HepG2 (cell line): ENCODE measurements at regions not wholly inside any gene's neighbourhood (a gene's known extent, or its start where the extent isn't known, plus 50 kb on each side); places are given as distances from the start of the nearest gene placed in this dataset.

Experiments
- ATAC-seq: fragments of 200-7000 bp; cut with Tn5 transposase; 3 replicates; pipeline ENCODE4 v1.9.1; 2020; ENCODE audit warnings: mild to moderate bottlenecking, moderate library complexity
- BruUV-seq: library from RNA; stranded (reverse); fragments of 400-500 nt; replicated peaks from 2 replicates; lab custom pipeline; 2021; lab: Mats Ljungman, UMichigan
- CTCF ChIA-PET: fragments of 300-600 bp; formaldehyde crosslinking; extraction: SDS; loops from one replicate; lab custom pipeline; 2021; ENCODE audit warnings: low total read pairs, inconsistent platforms, low intra/inter-chr PET ratio; lab: Yijun Ruan, JAX
- POLR2A ChIA-PET: fragments of 350-600 bp; sonication (Branson Sonifier 250); formaldehyde crosslinking; loops from one replicate; lab custom pipeline; 2020; ENCODE audit warnings: antibody characterized with exemption, inconsistent platforms; lab: Yijun Ruan, JAX
- DNase-seq: peaks from one replicate; pipeline ENCODE4 v3.0.0-alpha.2; 2015; ENCODE audit warnings: low spot score
- FAIRE-seq: peaks from 3 replicates; lab custom pipeline; 2011; peaks lifted over from hg19 to GRCh38; lab: Jason Lieb, UNC
- H2AFZ ChIP-seq: one replicate; pipeline ENCODE4 v1.6.1; 2011; ENCODE audit warnings: low read length, inconsistent platforms
- H3K27ac ChIP-seq: fragments of 300-600 bp; 3 replicates; pipeline ENCODE4 v1.8.0; 2011; ENCODE audit warnings: mixed run types, mild to moderate bottlenecking, mixed read lengths, low read length, inconsistent platforms; ENCODE audit not compliant: insufficient read depth; ENCODE audit errors: extremely low read length
- H3K27me3 ChIP-seq, 2 experiments: fragments of 200-600 bp in 1 of 2; 2 replicates in 1 of 2; 3 replicates in 1 of 2; pipeline versions ENCODE4 v1.6.0 to v1.8.0; 2011; ENCODE audit warnings: low read length in 2 of 2, mild to moderate bottlenecking in 2 of 2, moderate library complexity in 2 of 2, inconsistent platforms in 1 of 2; ENCODE audit not compliant: insufficient read depth in 2 of 2, control insufficient read depth in 1 of 2
- H3K36me3 ChIP-seq, 2 experiments: fragments of 200-600 bp in 1 of 2; replicated peaks in 1 of 2; 2 replicates in 1 of 2; 3 replicates in 1 of 2; pipeline versions ENCODE4 v1.5.1 to v1.8.0; 2011; ENCODE audit warnings: low read length in 2 of 2, inconsistent platforms in 1 of 2; ENCODE audit not compliant: insufficient read depth in 2 of 2, control insufficient read depth in 1 of 2
- H3K4me1 ChIP-seq: 2 replicates; pipeline ENCODE4 v1.5.1; 2012; ENCODE audit warnings: low read length, inconsistent platforms; ENCODE audit not compliant: insufficient read depth
- H3K4me2 ChIP-seq: 2 replicates; pipeline ENCODE4 v1.6.0; 2011; ENCODE audit warnings: low read depth, low read length, inconsistent platforms
- H3K4me3 ChIP-seq, 3 experiments: fragments of 200-600 bp in 1 of 3; sonication (generic), shearing (Covaris generic) in 1 of 3; replicated peaks in 1 of 3; 2 replicates each; pipeline ENCODE4 v1.5.1; 2011 to 2016; ENCODE audit warnings: low read length in 3 of 3, inconsistent platforms in 2 of 3, low read depth in 2 of 3, mild to moderate bottlenecking in 2 of 3, control low read depth in 1 of 3, mixed read lengths in 1 of 3; ENCODE audit not compliant: insufficient read depth in 1 of 3
- H3K79me2 ChIP-seq: one replicate; pipeline ENCODE4 v1.6.1; 2011; ENCODE audit warnings: low read length, inconsistent platforms; ENCODE audit not compliant: insufficient read depth
- H3K9ac ChIP-seq: 2 replicates; pipeline ENCODE4 v1.6.0; 2011; ENCODE audit warnings: mild to moderate bottlenecking, low read depth, low read length, inconsistent platforms; ENCODE audit not compliant: insufficient read depth
- H3K9me3 ChIP-seq: 2 replicates; pipeline ENCODE4 v1.5.1; 2012; ENCODE audit warnings: mild to moderate bottlenecking, low read length
- H4K20me1 ChIP-seq: 2 replicates; pipeline ENCODE4 v1.6.0; 2011; ENCODE audit warnings: inconsistent platforms, mild to moderate bottlenecking, low read length, moderate library complexity; ENCODE audit not compliant: insufficient read depth
- AKAP8 ChIP-seq: sonication (generic); formaldehyde crosslinking; IDR thresholded peaks from 2 replicates; pipeline ENCODE4 v1.5.1; 2020; ENCODE audit warnings: mild to moderate bottlenecking, missing genetic modification reagents
- CBX5 ChIP-seq: sonication (generic); formaldehyde crosslinking; IDR thresholded peaks from 2 replicates; pipeline ENCODE4 v1.4.0; 2020; ENCODE audit warnings: missing genetic modification reagents, borderline replicate concordance
- CEBPB ChIP-seq: IDR thresholded peaks from 2 replicates; pipeline ENCODE4 v1.6.1; 2011; ENCODE audit warnings: low read depth, low read length, improper control_type of control experiment, borderline replicate concordance
- CEBPG ChIP-seq: IDR thresholded peaks from 2 replicates; pipeline ENCODE4 v1.6.1; 2016
- EHMT2 ChIP-seq: fragments of 200-600 bp; sonication (generic); IDR thresholded peaks from 2 replicates; pipeline ENCODE4 v1.7.0; 2017; ENCODE audit warnings: antibody characterized with exemption, low read depth, low read length, borderline replicate concordance
- EP300 ChIP-seq, 3 experiments: sonication (generic) in 1 of 3; formaldehyde crosslinking in 1 of 3; IDR thresholded peaks; 2 replicates each; pipeline versions ENCODE4 v1.5.1 to v1.6.1; 2011 to 2020; ENCODE audit warnings: low read depth in 2 of 3, low read length in 2 of 3, borderline replicate concordance in 1 of 3, improper control_type of control experiment in 1 of 3, mild to moderate bottlenecking in 1 of 3, missing genetic modification reagents in 1 of 3, moderate library complexity in 1 of 3
- HNF4G ChIP-seq, 2 experiments: sonication (generic) in 1 of 2; formaldehyde crosslinking in 1 of 2; IDR thresholded peaks; 2 replicates each; pipeline versions ENCODE4 v1.4.0 to v1.6.1; 2011 to 2020; ENCODE audit warnings: borderline replicate concordance in 2 of 2, low read depth in 2 of 2, mild to moderate bottlenecking in 2 of 2, low read length in 1 of 2, missing genetic modification reagents in 1 of 2, moderate library complexity in 1 of 2
- KDM4B ChIP-seq: sonication (generic); formaldehyde crosslinking; IDR thresholded peaks from 2 replicates; pipeline ENCODE4 v1.4.0; 2020; ENCODE audit warnings: missing genetic modification reagents
- SMYD3 ChIP-seq: sonication (generic); formaldehyde crosslinking; IDR thresholded peaks from 2 replicates; pipeline ENCODE4 v1.8.1; 2023; ENCODE audit warnings: mild to moderate bottlenecking, missing genetic modification reagents
- SOX13 ChIP-seq, 3 experiments: fragments of 450-650 bp in 1 of 3; sonication (generic) in 1 of 3; formaldehyde crosslinking in 1 of 3; IDR thresholded peaks in 2 of 3; conservative IDR thresholded peaks in 1 of 3; 2 replicates each; pipeline versions ENCODE4 v1.5.0 to v1.6.1; 2016 to 2020; ENCODE audit warnings: antibody characterized with exemption in 1 of 3, mild to moderate bottlenecking in 1 of 3, missing compliant biosample characterization in 1 of 3, missing genetic modification reagents in 1 of 3, moderate library complexity in 1 of 3
- SOX5 ChIP-seq: IDR thresholded peaks from 2 replicates; pipeline ENCODE4 v1.6.1; 2016; ENCODE audit warnings: borderline replicate concordance
- SOX6 ChIP-seq, 2 experiments: fragments of 450-650 bp in 1 of 2; sonication (generic) in 1 of 2; formaldehyde crosslinking in 1 of 2; IDR thresholded peaks; 2 replicates each; pipeline versions ENCODE4 v1.4.0 to v1.6.1; 2017 to 2020; ENCODE audit warnings: antibody characterized with exemption in 1 of 2, mild to moderate bottlenecking in 1 of 2, missing genetic modification reagents in 1 of 2
- SP5 ChIP-seq: IDR thresholded peaks from 2 replicates; pipeline ENCODE4 v1.6.1; 2016; ENCODE audit warnings: low read depth, borderline replicate concordance
- ZNF557 ChIP-seq: sonication (generic); formaldehyde crosslinking; IDR thresholded peaks from 2 replicates; pipeline ENCODE4 v1.4.0; 2020; ENCODE audit warnings: missing genetic modification reagents
- WGBS: methylation state at CpG from one replicate; pipeline ENCODE4 v1.1.6; 2017; ENCODE audit warnings: low lambda C conversion rate; 5-methylcytosine and 5-hydroxymethylcytosine counted together
- in situ Hi-C: cut with HindIII; loops from 2 replicates; pipeline ENCODE4 v1.10.0; 2017; ENCODE audit warnings: low pct_unique_long_range_greater_than_20kb; ENCODE audit not compliant: extremely low pct_ligation_motif_present
- intact Hi-C: fragments of 100-400 bp; cut with micrococcal nuclease; formaldehyde crosslinking; loops from one replicate; pipeline ENCODE4 v1.10.0; 2022; ENCODE audit not compliant: unreplicated experiment
- TF ChIP-seq, protein P1 (sequence below): sonication (generic); formaldehyde crosslinking; IDR thresholded peaks from 2 replicates; pipeline ENCODE4 v1.4.0; 2020; ENCODE audit warnings: missing genetic modification reagents

DNA sequence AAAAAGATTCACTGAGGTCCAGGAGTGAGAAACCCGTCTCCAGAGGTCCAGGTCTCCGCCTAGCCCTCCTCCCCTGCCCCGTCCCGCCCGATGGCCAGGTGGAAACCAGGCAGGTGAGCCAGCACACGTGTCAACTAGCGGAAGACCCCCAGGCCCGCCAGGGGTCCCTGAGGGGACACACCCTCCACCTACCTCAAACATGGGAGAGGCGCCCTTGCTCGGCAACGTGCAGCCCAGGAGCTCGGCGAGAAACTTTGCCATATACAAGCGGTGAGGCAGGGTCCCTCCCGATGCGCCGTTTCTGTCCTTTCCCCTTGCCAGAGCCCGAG lies 330.0 kb downstream of the HNRNPD start:
- CTCF ChIA-PET: no interaction called here
- POLR2A ChIA-PET: no interaction called here
- ATAC-seq (no peak), FAIRE-seq (no peak), DNase-seq (no peak)
- Histone ChIP-seq H4K20me1 (no peaks in the 10 kb centered on the region), H3K4me1 (peaks cover 12% of the 10 kb centered on the region), H2AFZ (no peak overlapping the region), H3K79me2 (no peaks in the 10 kb centered on the region), H3K27ac (no peak overlapping the region), H3K4me3 (peak overlapping the region in 1 of 3 experiments; percentile 16; a peak in 2 of 6 replicates), H3K4me2 (peak overlapping the region; percentile 45; the same call in 1 of the 2 replicates), H3K9ac (no peak overlapping the region), H3K36me3 (no peaks in the 10 kb centered on the region), H3K27me3 (peaks cover 4 to 39% of the 10 kb centered on the region in 2 experiments; a peak in 3 of 5 replicates), H3K9me3 (no peaks in the 10 kb centered on the region)
- intact Hi-C loops: loop anchor here (5.0 kb wide), 1 partner anchor 126 kb away; no protein-coding TSS in a partner anchor
- in situ Hi-C loops: no loop called here
- TF ChIP-seq, protein P1, sequence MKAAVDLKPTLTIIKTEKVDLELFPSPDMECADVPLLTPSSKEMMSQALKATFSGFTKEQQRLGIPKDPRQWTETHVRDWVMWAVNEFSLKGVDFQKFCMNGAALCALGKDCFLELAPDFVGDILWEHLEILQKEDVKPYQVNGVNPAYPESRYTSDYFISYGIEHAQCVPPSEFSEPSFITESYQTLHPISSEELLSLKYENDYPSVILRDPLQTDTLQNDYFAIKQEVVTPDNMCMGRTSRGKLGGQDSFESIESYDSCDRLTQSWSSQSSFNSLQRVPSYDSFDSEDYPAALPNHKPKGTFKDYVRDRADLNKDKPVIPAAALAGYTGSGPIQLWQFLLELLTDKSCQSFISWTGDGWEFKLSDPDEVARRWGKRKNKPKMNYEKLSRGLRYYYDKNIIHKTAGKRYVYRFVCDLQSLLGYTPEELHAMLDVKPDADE (CRISPR knock-in tag): no peak
- no peak for TF ChIP-seq AKAP8 (CRISPR knock-in tag)
- no peak for TF ChIP-seq ZNF557 (CRISPR knock-in tag)
- no TSS peak for BruUV-seq
- 10% methylated on average over 2 of the region's 18 CpGs for WGBS

DNA sequence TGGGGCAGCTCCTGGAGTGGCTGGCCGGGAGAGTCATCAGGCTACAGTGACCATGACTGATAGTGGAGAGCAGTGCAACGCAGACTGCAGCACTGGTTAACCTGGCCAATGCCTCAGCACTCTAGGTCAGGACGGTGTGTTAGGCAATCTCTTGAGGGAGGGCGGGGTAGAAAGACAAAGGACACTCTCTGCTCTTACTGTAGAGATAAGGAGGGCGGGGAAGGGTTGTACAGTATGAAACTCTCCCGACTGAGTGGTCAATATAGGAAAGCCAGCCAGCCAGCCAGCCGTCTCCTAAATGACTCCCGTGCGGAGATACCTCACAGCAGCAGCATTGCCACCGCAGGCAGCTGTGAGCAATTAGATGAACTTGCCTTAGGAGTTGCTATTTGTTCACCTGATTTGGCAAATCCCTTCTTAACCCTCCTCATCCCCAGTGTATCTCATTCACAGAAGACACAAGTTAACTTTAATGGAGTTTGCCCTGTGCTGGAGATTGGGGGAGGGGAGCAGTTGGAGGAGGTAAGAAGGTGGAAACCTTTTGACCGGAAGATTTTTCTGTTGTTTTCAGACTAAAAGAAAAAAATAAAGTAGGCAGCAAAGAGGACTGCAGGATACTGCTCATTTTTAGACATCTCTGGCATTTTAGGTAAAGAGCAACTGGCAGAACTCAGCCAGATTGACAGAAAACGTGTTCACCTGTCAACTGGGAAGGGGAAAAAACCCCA lies 330.5 kb downstream of the HNRNPD start:
- no peak overlapping the region for H3K4me3 ChIP-seq
- POLR2A ChIA-PET: no interaction called here
- CTCF ChIA-PET: no interaction called here
- peaks cover 4 to 39% of the 10 kb centered on the region in 2 experiments; a peak in 3 of 5 replicates for H3K27me3 ChIP-seq
- H3K27ac ChIP-seq: no peak overlapping the region
- H3K4me2 ChIP-seq: no peak overlapping the region
- in situ Hi-C loops (no loop called here), intact Hi-C loops (loop anchor here (5.0 kb wide), 1 partner anchor 126 kb away; no protein-coding TSS in a partner anchor)
- no peak overlapping the region for H2AFZ ChIP-seq
- FAIRE-seq (peak; percentile 71), DNase-seq (peak; percentile 81), ATAC-seq (peak; percentile 97)
- H3K36me3 ChIP-seq: no peaks in the 10 kb centered on the region
- no peak overlapping the region for H3K9ac ChIP-seq
- BruUV-seq: no TSS peak
- no peaks in the 10 kb centered on the region for H4K20me1 ChIP-seq
- peaks cover 12% of the 10 kb centered on the region for H3K4me1 ChIP-seq
- WGBS: 1% methylated on average over 11 of the region's 12 CpGs
- no peaks in the 10 kb centered on the region for H3K79me2 ChIP-seq
- H3K9me3 ChIP-seq: no peaks in the 10 kb centered on the region
- TF ChIP-seq SOX6 (IDR thresholded peaks at IDR 0.05) (no peak), SOX6 (CRISPR knock-in tag; IDR thresholded peaks at IDR 0.05) (peak; percentile 83), CBX5 (CRISPR knock-in tag) (0 out of 2 replicates have a peak, but pooled peaks have one; percentile 21), SP5 (CRISPR knock-in tag) (peak; percentile 88), SMYD3 (CRISPR knock-in tag) (no peak), CEBPG (peak; percentile 93), EP300 (IDR thresholded peaks at IDR 0.05; ENCODE audit: low read depth in 2 of 2, low read length in 2 of 2) (0 out of 4 replicates have a peak, but pooled peaks of 1 of the 2 experiments have one; percentile 17), EP300 (CRISPR knock-in tag; IDR thresholded peaks at IDR 0.05; ENCODE audit: borderline replicate concordance) (no peak), CEBPB (peak; percentile 83; the same call in 1 of the 2 replicates), HNF4G (IDR thresholded peaks at IDR 0.05; ENCODE audit: borderline replicate concordance, low read depth, low read length) (peak; percentile 13; the same call in 1 of the 2 replicates), HNF4G (CRISPR knock-in tag; IDR thresholded peaks at IDR 0.05; ENCODE audit: borderline replicate concordance, low read depth) (no peak), SOX5 (peak; percentile 27; the same call in 1 of the 2 replicates), SOX13 (IDR thresholded peaks at IDR 0.05) (0 out of 2 replicates have a peak, but pooled peaks have one; percentile 15), SOX13 (CRISPR knock-in tag; conservative IDR thresholded peaks at IDR 0.05 in 1 of 2, IDR thresholded peaks at IDR 0.05 in 1 of 2) (peak in 1 of 2 experiments; percentile 76; a peak in 2 of 4 replicates), EHMT2 (peak; percentile 44; the same call in 1 of the 2 replicates), KDM4B (CRISPR knock-in tag) (no peak)
